ENCODE measurements at regions not wholly inside any gene's neighbourhood (a gene's known extent, or its start where the extent isn't known, plus 50 kb on each side); places are given as distances from the start of the nearest gene placed in this dataset.
"Not testable (repeated sequence)": the region's sequence is repeated elsewhere in the genome, so short reads cannot be mapped to it uniquely, and the experiment has no call there.

GRCh38 chr2:60342491-60342890, 211.0 kb downstream of the BCL11A start:
- not testable (repeated sequence) for TF ChIP-seq POLR2AphosphoS5 (IDR thresholded peaks at IDR 0.05; ENCODE audit: low read depth); CTCF (IDR thresholded peaks at IDR 0.05; ENCODE audit: insufficient read depth, low read length); REST (IDR thresholded peaks at IDR 0.05; ENCODE audit: insufficient replicate concordance, low read depth); GABPA (IDR thresholded peaks at IDR 0.05; ENCODE audit: low read depth); SPI1 (IDR thresholded peaks at IDR 0.05; ENCODE audit: borderline replicate concordance, low read depth)

Measured in HL-60 (cell line).